Renal cortex interstitium (tissue), 11 donors: ENCODE measurements at regions not wholly inside any gene's neighbourhood (a gene's known extent, or its start where the extent isn't known, plus 50 kb on each side); places are given as distances from the start of the nearest gene placed in this dataset.
"Not testable (repeated sequence)": the region's sequence is repeated elsewhere in the genome, so short reads cannot be mapped to it uniquely, and the experiment has no call there.

Experiments
- DNase-seq, 11 donors: peaks; one replicate each; pipeline ENCODE4 v3.0.0-alpha.2; 2013; ENCODE audit warnings: low read depth in 9 of 11, low spot score in 4 of 11; ENCODE audit errors: extremely low read depth in 1 of 11

DNA sequence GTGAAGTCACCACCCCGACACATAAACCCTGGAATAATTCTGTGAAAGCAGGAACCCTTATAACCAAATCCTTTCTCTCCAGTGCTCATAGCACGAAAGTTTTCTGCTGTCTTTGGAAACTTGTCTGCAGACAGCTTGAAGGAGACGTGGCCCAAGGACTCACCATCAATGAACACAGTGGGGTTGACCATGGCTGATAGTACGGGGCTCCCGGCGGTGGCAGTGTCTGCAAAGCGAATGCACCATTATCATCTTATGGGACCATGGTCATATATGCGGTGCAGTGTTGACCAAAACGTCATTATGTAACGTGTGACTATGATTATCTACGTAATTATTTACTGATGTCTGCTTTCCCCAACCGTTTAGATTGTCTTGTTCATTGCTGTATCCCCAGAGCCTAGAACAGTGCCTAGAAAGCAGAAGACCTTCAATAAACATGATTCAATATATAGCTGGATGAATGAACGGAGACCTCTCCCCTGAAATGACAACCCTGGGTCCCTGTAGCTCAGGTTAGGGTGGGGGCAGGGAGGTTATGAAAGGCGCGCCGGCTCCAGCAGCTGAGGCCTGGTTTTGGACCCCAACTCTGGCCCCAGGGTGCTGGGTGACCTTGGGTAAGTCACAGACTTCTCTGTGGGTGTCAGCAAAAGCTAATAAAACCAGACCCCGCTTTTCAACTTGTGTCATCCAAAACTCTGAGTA lies 128.4 kb upstream of the ZBTB40 start:
- no peak for DNase-seq

DNA sequence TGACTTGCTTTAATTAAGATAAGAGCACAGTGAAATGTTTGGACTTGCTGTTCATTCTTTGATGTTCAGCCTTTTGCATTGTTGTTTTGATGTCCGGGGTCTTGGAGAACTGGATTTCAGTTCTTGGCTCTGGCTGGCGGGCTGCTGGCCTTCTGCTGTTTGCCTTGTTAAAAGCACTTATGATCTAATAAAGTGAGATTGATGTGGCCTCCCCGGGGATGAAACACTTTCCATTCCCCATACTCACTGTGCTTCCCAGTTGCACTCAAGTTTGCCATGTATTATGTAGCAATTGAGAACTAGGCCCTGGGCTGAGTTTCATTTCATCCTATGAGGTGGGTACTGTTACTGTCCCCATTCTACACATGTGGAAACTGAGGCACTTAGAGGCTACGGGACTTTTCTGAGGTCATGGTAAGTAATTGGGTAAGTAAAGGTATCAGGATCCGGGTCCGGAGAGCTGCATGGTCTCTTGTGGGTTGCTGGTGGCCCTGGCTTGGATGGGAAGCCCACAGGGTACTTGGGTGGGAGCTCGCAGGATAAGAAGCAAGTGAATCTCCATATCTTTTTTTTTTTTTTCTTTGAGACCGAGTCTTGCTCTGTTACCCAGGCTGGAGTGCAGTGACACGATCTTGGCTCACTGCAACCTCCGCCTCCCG lies 127.7 kb upstream of the ZBTB40 start:
- peak in 2 of 11 donors; percentile 31 to 35 for DNase-seq

DNA sequence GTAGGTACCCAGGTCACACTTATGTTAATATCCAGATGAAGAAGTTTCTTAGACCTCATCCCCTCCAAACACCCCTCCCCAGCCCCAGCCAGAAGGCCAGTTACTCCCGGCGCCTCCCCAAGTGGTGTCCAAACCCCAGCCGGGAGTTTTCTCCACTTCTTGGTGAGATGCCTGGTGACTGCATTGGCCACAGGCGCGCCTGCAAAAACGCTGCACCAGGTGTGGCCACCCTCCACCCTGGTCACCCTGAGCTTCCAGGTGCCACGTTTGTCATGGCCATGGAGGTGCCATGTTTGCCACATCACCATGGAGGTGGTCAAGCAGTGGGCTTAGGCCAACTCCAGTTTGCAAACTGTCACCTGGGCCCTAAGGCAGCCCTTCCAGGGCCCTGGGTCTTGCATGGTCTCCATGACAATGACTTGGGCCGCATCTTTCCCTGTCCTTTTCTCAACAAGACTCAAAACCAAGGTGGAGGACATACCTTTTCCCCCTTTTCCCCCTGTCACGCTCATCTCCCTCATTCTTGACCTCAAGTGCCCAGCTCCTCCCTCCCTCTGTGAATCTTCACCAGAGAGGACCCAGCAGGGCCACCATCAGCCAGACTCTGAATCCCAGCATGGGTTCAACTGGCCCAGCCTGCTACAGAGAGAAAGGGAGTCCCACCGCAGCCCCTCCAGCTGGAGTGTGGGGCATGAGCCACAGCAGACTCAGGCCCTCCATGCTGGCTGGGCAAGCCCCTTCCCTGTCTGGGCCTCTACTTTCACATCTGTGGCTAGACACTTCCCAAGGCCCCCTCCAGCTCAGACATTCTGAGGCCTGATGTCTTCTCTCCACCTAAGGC lies 125.9 kb upstream of the ZBTB40 start:
- no peak for DNase-seq

- no peak for DNase-seq
These were observed 125.2 kb upstream of the ZBTB40 start for GRCh38 chr1:22326372-22326915.

DNA sequence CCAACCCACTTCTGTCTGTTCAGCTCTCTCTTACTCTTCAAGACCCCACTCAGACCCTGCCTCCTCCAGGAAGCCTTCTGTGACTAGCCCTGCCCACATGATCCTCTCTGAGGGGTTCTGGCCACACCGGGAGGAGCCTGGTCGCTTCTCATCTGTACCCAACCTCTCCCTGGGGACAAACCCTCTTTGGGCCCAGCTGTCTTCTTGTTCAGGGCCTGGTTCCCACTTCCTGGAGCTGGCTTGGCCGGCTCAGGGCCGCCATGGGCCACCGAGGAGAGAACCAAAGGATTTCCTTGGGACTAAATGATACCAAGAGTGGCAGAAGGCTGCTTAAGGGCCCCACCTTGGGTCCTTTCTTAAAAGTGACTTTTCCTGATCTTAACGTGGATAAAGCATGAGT lies 124.7 kb upstream of the ZBTB40 start:
- no peak for DNase-seq

GRCh38 chr1:22327411-22327810 lies 124.2 kb upstream of the ZBTB40 start:
- no peak for DNase-seq

GRCh38 chr1:22328331-22329147 lies 123.1 kb upstream of the ZBTB40 start:
- DNase-seq: peak in 2 of 11 donors; percentile 46 to 59

- DNase-seq: no peak
These were observed 122.5 kb upstream of the ZBTB40 start for GRCh38 chr1:22329148-22329515.

DNA sequence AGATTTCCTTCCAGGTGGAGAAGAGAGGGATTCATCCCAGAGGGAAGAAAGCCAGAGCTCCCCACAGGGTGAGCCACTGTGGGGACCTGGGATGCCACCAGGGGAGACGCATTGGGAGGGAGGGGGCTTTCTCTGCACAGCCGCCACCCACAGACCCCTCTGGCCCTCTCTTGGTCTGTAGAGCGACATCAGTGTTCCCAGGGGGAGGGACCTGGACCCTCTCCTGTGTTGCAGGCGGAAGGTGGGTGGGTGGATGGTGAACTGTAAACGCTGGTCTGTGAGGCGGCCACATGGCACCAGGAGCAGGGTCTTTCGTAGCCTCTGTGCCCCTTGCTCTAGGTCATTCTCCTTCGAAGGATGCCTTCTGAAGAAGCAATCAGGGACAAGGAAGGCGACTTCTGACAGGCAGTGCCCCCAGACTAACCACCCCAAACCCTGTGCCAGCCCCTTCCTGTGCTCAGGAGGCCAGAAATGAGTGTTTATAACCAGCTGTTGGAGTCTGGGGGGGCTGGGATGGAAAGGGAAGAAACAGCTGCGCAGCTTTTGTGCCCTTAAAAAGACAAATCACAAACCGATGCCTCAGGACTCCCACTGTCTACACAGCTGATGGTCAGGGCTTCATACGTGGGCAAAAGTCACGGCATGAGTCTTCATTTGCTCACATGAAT lies 121.4 kb upstream of the ZBTB40 start:
- DNase-seq: no peak

DNA sequence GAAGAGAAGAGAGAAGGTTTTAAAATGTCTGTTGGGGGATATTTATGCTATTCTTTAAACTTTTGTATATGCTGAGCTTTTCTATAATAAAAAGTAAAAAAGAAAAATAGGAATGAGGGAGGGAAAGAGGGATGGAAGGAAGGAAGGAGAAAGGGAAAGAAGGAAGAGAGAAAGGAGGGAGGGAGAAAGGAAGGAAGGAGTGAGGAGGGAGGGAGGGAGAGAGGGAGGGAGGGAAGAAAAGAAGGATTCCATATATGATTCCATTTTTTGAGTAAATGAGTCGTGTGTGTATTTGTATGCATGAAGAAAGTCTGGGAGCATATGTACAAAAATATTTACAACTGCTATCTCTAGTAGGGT lies 120.9 kb upstream of the ZBTB40 start:
- DNase-seq: no peak

DNA sequence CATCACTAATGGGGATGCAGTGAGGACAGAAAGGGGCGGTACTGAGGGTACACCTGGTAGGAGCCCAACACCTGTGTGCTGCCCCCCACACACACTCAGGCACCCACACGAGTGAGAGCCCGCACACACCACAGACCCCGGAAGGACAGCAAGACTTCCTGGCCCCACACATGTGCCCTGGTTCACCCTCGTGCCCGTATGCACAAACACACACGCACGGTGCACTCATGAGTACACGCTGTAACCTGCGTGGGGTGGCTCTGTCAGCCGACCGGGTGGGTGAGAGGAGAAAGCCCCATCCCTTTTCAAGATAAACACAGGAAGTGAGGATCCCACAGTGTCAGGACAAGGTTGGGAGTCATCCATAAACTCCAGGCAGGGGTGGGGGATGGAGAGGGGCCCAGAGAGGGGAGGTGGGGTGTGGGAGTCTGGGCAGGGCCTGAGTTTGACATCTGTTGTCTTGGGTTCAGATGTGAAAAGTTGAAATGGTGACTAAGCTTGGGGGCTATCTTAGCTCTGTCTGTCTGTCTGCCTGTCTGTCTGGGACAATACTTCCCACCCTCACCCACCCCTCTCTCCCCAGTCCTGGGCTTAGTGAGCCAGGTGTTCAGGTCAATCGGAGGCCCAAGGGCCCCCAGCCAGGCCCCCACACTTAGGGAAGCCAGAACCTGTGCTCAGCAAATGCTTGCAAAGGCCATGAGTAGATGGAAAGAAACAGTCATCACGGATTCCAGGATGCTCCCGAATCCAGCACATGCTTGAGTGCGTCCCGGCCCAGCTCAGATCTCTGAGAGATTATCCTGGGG lies 119.8 kb upstream of the ZBTB40 start:
- DNase-seq: no peak

DNA sequence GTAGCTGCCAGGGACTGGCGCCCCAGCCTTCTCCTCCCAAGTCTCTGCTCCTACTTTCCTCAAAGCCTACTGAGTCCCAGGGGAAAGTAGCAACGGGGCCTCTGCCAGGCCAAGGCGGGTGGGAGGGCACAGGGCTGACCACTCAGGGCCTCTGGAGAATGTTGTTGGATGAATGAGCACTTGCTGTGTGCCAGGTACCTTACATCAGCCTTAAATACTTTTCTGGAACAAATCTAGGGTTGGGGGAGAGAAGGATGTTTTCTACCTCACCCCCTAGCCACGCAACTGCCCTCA lies 119.3 kb upstream of the ZBTB40 start:
- DNase-seq: no peak

- no peak for DNase-seq
These were observed 118.7 kb upstream of the ZBTB40 start for GRCh38 chr1:22332795-22333499.

- no peak for DNase-seq
These were observed 118.0 kb upstream of the ZBTB40 start for GRCh38 chr1:22333516-22334121.

DNA sequence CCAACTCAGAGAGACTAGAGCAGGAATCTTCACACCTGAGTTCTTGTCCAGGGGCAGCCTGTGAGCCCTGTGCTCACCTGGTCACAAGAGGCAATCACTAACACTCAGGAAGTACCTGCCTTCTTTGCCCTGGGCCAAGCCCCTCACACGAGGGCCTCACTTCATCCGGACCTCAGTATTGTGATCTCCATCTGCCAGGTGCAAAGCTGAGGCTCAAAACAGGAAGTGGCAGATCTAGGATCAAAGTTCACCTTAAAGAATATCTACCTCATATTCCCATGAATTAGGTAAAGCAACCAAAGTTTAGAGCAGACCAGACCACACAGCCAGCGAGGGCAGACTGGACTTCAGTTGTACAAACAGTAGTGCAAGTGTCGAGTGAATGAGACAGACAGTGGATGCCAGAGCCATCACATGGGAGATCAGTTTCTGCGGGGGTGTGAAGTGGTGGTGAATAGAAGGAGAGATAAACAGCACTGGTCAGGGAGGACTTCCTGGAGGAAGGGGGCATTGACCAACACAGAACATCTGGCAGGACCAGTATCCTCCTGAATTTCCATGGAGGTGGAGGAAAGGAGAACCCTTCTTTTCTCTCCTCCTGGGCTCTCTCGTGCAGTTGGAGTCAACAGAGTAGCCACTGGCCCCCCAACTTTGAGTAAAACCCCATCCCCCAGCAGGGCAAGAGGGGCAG lies 116.6 kb upstream of the ZBTB40 start:
- DNase-seq: no peak

DNA sequence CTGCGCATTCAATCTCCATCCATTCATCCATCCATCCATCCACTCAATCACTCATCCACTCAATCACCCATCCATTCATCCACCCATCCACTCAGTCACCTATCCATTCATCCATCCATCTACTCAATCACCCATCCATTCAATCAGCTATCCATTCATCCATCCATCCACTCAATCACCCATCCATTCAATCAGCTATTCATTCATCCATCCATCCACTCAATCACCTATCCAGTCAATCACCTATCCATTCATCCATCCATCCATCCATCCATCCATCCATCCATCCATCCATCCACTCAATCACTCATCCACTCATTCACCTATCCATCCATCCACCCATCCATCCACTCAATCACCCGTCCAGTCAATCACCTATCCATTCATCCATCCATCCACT lies 115.4 kb upstream of the ZBTB40 start:
- DNase-seq: not testable (repeated sequence)
